HG02798 (cell line): ENCODE measurements at regions not wholly inside any gene's neighbourhood (a gene's known extent, or its start where the extent isn't known, plus 50 kb on each side); places are given as distances from the start of the nearest gene placed in this dataset.
"Not testable (repeated sequence)": the region's sequence is repeated elsewhere in the genome, so short reads cannot be mapped to it uniquely, and the experiment has no call there.

ENCODE experiments used
- ATAC-seq: cut with Tn5 transposase; IDR thresholded peaks from one replicate; pipeline ENCODE4 v1.9.1; 2021; ENCODE audit warnings: mild to moderate bottlenecking; ENCODE audit not compliant: unreplicated experiment, poor library complexity

- ATAC-seq: no peak
These were observed 1972.6 kb downstream of the ARAP2 start for GRCh38 chr4:34271479-34272355.

GRCh38 chr4:34279011-34279410, 1965.3 kb downstream of the ARAP2 start:
- no peak for ATAC-seq

GRCh38 chr4:34280131-34280530, 1964.2 kb downstream of the ARAP2 start:
- ATAC-seq: no peak

GRCh38 chr4:34281826-34282225, 1962.5 kb downstream of the ARAP2 start:
- ATAC-seq: no peak

GRCh38 chr4:34289489-34289888, 1954.8 kb downstream of the ARAP2 start:
- no peak for ATAC-seq

- ATAC-seq: no peak
These were observed 1954.4 kb downstream of the ARAP2 start for GRCh38 chr4:34289962-34290361.

- no peak for ATAC-seq
These were observed 1950.9 kb downstream of the ARAP2 start for GRCh38 chr4:34293459-34293858.

- no peak for ATAC-seq
These were observed 1934.9 kb downstream of the ARAP2 start for GRCh38 chr4:34309383-34309906.

GRCh38 chr4:34318773-34319172, 1925.5 kb downstream of the ARAP2 start:
- no peak for ATAC-seq

GRCh38 chr4:34323549-34324320, 1920.6 kb downstream of the ARAP2 start:
- no peak for ATAC-seq

- ATAC-seq: no peak
These were observed 1915.4 kb downstream of the ARAP2 start for GRCh38 chr4:34328939-34329338.

GRCh38 chr4:34335156-34335555, 1909.2 kb downstream of the ARAP2 start:
- ATAC-seq: not testable (repeated sequence)

GRCh38 chr4:34335556-34335955, 1908.8 kb downstream of the ARAP2 start:
- not testable (repeated sequence) for ATAC-seq

- ATAC-seq: no peak
These were observed 1881.7 kb downstream of the ARAP2 start for GRCh38 chr4:34362654-34363053.

GRCh38 chr4:34363842-34364241, 1880.5 kb downstream of the ARAP2 start:
- ATAC-seq: no peak

GRCh38 chr4:34365946-34366345, 1878.4 kb downstream of the ARAP2 start:
- no peak for ATAC-seq

GRCh38 chr4:34371676-34372075, 1872.6 kb downstream of the ARAP2 start:
- no peak for ATAC-seq

GRCh38 chr4:34372815-34373214, 1871.5 kb downstream of the ARAP2 start:
- ATAC-seq: no peak

GRCh38 chr4:34373456-34373855, 1870.9 kb downstream of the ARAP2 start:
- ATAC-seq: no peak

- no peak for ATAC-seq
These were observed 1832.1 kb downstream of the ARAP2 start for GRCh38 chr4:34412233-34412632.

- no peak for ATAC-seq
These were observed 1831.4 kb downstream of the ARAP2 start for GRCh38 chr4:34412911-34413310.
